ENCODE measurements at regions not wholly inside any gene's neighbourhood (a gene's known extent, or its start where the extent isn't known, plus 50 kb on each side); places are given as distances from the start of the nearest gene placed in this dataset.
A peak's percentile ranks its signal among the peaks of the same experiment; 100 is the strongest.
"Not testable (repeated sequence)": the region's sequence is repeated elsewhere in the genome, so short reads cannot be mapped to it uniquely, and the experiment has no call there.

DNA sequence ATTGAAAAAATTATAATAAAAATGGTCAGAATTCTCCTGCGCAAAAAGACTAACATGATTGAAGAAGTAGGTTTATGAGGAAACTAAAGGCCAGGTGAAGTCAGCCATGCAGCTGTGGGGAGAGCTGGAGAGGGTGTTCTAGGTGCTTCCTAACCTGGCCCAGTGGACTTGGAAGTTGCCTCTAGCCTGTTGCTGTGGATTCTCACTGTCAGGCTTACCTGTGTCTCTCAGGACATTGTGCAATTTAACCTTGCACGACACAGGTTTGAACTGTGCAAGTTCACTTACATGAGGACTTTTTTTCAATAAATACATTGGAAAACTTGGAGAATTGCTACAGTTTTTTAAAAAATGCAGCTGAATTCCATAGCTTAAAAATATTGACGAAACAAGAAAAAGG is 266.4 kb downstream of the CXCL12 start:
- peak; percentile 68 for ATAC-seq

DNA sequence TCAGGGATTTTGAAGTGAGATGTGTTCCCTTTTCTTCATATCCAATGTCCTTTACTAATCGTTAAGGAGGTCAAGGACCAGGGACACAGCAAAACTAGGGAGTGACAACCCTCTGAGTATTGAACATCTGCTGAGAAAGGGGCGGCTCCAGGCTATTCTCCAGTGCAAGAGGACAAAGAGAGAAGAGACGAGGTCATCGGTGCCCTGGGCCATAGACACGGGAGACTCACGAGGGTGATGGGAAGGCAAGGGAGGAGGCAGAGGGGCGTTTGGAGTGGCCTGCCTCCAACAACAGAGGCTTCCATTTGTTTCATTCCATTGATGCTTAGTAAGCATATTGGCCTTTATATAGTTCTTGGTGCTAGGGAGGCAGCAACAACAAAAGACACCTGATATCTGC is 268.4 kb downstream of the CXCL12 start:
- DNase-seq (ENCODE audit: low spot score) (no peak), ATAC-seq (no peak)

More for the DNA sequence above, 266.4 kb downstream of the CXCL12 start:
- DNase-seq (ENCODE audit: low spot score), result no peak

DNA sequence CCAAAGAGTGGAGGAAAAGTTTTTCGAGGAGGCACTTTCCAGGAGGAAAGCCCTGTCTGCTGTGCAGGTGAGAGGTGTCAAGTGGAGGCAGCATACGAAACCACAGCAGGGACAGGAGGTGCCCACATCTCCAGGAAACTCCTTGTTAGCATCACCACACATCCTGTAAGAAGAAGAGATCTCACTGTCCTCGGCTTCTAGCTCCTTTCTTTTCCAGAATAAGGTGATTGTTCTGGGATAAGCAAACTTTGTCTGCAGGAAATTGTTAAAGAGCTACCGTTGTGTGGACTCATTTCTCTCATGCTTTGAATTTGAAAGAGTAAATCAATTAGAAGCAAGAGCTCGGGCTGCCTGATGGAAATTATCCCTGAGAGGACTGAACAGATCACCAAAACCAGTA is 269.4 kb downstream of the CXCL12 start:
- no peak for ATAC-seq
- no peak for DNase-seq (ENCODE audit: low spot score)

DNA sequence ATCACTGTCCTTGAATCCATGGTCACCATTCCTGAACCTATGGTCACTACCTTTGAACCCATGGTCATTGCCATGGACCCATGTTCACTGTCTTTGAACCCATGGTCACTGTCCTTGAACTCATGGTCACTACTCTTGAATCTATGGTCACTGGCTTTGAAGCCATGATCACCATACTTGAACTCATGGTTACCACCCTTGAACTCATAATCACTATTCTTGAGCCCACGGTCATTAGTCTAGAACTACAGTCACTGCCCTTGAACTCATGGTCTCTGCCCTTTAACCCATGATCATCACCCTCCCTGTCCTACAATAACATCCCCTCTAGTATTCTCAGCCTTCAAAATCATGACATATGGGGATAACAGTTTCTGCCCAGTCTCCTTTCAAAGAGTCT is 270.5 kb downstream of the CXCL12 start:
- ATAC-seq, result no peak
- no peak for DNase-seq (ENCODE audit: low spot score)

DNA sequence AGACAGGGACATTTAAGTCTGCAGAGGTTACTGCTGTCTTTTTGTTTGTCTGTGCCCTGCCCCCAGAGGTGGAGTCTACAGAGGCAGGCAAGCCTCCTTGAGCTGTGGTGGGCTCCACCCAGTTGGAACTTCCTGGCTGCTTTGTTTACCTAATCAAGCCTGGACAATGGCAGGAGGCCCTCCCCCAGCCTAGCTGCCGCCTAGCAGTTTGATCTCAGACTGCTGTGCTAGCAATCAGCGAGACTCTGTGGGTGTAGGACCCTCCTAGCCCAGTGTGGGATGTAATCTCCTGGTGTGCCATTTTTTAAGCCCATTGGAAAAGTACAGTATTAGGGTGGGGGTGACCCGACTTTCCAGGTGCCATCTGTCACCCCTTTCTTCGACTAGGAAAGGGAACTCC is 272.6 kb downstream of the CXCL12 start:
- not testable (repeated sequence) for DNase-seq (ENCODE audit: low spot score); ATAC-seq

DNA sequence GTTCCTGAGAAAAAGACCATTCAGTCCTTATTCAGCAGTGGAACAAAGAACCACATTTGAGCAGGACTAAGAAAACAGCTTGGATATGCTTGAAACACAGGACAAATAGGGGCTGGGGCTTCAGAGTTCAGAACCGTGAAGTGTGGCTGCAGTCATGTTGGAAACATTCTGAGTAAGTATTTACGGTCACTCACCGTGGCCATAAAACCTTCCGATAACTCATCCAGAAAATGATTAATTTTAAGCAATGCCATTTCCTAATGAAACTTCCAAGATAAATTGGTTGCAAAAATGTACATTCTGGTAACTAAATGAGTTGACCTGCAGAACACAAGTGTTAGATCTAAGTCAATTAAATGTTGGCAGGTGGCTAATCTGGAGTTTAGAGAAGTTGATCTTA is 279.2 kb downstream of the CXCL12 start:
- DNase-seq (ENCODE audit: low spot score) (no peak), ATAC-seq (no peak)

DNA sequence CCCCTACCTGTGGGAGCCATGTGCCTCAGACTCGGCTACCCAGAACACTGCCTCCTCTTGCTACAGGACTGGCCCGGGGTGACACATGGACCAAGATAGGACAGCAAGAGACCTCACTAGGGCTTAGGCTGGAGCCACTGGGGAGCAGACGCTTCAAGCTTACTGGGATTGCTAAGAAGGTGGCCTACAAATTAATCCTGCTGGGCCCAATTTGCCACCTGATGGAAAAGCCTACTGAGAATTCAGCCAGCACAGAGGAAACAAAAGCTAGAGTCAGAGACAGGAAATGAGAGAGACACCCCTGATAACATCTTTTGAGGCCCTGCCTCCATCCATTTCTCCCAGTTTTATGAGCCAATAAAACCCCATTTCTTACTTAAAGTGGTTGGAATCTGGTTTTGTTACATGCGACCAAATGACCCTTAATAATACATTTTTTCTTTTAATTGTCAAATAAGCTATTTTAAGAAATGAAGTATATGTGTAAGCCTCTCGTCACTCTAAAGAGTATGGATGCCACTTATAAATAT is 282.1 kb downstream of the CXCL12 start:
- DNase-seq (ENCODE audit: low spot score) (no peak), ATAC-seq (no peak)

DNA sequence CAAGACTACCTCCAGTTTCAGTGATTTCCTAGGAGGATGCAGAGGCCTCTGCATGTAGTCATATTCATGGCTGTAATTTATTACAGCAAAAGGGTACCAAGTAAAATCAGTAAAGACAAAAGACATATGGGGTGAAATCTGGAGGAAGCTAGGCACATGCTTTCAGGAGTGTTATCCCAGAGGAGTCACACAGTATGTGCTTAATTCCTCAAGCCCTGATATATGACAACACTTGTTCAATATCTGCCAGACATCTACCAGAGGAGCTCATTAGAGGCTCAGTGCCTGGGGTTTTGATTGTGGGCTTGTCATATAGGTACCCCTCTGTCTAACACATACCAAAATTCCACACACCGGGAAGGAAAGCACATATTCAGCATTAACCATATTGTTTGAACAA is 283.8 kb downstream of the CXCL12 start:
- ATAC-seq (no peak), DNase-seq (ENCODE audit: low spot score) (no peak)

DNA sequence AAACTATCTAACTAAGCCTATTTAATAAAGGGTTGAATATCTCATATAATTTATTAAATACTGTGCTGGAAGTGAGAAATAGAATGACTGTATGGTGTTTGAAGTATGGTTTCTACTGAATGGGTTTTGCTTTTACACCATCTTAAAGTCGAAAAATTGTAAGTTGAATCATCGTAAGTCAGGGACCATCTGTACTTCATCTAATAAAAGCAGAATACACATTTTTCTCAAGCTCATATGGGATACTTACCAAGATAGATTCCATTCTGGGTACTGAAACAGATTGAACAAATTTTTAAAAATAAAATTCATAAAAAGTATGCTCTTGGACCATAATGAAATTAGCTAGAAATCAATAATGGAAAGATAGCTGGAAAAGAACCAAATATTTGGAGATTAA is 285.4 kb downstream of the CXCL12 start:
- no peak for ATAC-seq

DNA sequence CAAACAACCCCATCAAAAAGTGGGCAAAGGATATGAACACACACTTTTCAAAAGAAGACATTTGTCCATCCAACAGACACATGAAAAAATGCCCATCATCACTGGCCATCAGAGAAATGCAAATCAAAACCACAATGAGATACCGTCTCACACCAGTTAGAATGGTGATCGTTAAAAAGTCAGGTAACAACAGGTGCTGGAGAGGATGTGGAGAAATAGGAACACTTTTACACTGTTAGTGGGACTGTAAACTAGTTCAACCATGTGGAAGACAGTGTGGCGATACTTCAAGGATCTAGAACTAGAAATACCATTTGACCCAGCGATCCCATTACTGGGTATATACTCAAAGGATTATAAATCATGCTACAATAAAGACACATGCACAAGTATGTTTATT is 288.7 kb downstream of the CXCL12 start:
- ATAC-seq; DNase-seq (ENCODE audit: low spot score): not testable (repeated sequence)

More for the DNA sequence above, 285.4 kb downstream of the CXCL12 start:
- DNase-seq (ENCODE audit: low spot score), result no peak

DNA sequence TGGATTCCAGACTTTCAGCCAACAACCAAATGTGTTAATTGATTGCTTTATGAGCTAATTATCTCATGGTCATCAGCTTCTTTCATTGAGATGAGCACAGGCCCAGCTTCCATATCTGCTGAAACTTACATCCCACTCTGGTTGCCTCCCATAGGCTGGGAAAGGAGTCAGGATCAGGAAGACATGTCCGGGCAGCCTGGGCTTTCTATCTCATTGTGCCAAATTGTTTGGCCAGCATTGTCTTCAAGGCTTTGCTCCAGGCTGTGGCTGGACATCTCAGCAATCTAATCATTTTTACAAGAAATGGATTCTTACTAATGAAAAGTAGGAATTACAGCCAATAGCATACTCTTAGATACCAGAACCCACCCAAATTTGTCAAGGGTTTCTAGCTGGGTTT is 295.2 kb downstream of the CXCL12 start:
- no peak for DNase-seq (ENCODE audit: low spot score)
- ATAC-seq, result no peak

DNA sequence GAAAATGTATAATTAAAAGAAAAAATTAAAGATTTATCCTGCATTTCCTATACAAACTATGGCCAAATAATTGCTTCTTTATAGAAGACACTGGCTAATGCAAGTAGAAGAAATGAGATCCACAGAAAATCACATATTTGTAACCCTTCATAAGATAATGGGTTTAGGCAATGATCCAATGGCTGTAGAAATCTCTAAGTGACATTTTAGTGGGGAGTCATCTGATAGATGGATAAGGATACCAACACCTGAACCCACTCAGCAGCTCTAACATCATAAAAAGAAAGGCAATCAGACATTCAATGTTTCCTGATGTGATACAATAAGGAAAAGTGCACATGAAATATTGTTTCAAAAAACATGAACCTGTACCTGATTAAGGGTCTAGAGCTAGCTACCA is 297.5 kb downstream of the CXCL12 start:
- no peak for DNase-seq (ENCODE audit: low spot score)
- no peak for ATAC-seq

DNA sequence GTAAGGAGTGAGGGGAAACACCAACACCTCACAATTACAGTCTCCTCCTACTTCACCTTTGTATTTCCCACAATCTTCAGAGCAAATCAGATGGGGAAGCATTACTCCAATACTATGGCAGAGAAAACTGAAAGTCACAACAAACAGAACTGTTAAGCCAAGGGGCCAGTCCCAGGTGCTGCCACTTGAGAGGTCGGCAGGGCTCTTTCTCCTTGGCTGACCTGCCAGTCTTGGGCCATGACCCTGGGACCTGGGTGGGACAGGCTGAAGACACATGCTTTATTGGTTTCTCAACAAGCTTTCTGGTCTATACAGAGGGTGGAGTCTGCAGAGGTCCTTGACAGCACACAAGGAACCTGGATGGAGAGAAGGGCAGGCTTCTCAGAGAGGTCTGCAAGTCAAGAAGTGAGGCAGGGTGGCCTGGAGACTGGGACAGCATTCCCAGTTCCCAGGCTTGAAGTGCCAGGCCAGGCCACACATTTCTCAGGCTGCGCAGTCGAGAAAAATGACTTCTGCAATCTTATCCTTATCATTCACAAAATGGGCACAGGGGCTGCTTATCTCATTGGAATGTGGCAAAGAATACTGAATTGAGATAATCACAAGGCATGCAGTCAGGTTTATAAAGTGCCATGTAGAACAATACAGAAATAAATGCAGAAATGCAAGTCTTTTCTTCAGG is 301.0 kb downstream of the CXCL12 start:
- no peak for DNase-seq (ENCODE audit: low spot score)
- no peak for ATAC-seq

DNA sequence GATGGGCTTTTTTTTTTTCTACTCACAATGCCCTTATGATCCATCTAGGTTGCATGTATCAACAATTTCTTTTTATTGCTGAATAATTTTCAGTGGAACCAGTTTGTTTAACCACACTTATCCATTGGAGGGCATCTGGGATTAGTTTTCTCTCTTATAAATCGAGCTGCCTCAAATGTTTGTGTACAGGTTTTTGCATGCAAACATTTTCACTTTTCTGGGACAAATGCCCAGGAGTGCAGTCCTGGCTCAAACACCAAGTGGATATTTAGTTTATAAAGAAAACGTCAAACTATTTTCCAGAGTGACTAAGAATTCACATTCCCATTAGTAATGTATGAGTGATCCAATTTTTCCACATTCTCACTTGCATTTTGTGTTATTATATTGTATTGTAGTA is 313.4 kb downstream of the CXCL12 start:
- peak; percentile 54 for ATAC-seq

DNA sequence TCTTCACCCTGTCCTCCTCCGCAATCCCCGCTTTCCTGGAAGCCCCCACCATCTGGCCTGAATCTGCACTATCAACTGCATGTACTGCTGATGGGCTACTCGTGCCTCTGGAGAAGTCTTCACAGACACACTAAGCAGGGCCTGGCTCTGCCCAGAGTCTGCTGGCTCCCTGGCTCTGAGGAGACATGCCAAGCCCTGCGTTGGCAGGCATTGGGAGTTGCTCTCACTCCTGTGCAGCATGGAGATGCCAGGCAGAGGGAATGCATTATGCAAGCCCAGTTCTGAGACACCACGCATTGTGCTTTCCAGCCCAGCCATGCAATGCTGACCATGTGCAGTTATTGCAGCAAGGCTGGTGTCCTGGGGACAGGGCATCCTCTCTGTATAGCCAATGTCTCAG is 314.6 kb downstream of the CXCL12 start:
- peak; percentile 78 for DNase-seq (ENCODE audit: low spot score)
- peak; percentile 69 for ATAC-seq

More for the DNA sequence above, 313.4 kb downstream of the CXCL12 start:
- no peak for DNase-seq (ENCODE audit: low spot score)

DNA sequence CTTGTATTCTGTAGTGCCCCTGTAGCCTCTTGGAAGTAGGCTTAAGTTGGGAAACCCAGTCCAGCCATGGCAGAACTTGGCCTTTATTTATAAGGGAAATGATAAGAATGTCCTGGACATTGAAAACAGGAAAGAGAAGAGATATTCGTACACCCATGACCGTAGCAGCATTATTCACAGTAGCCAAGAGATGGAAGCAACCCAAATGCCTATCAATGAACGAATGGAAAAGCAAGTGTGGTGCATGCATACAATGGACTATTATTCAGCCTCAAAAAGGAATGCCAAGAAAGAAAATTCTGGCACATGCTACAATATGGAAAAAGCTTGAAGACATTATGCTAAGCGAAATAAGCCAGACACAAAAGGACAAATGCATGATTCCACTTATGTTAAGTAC is 315.3 kb downstream of the CXCL12 start:
- ATAC-seq (peak; percentile 2), DNase-seq (ENCODE audit: low spot score) (no peak)

DNA sequence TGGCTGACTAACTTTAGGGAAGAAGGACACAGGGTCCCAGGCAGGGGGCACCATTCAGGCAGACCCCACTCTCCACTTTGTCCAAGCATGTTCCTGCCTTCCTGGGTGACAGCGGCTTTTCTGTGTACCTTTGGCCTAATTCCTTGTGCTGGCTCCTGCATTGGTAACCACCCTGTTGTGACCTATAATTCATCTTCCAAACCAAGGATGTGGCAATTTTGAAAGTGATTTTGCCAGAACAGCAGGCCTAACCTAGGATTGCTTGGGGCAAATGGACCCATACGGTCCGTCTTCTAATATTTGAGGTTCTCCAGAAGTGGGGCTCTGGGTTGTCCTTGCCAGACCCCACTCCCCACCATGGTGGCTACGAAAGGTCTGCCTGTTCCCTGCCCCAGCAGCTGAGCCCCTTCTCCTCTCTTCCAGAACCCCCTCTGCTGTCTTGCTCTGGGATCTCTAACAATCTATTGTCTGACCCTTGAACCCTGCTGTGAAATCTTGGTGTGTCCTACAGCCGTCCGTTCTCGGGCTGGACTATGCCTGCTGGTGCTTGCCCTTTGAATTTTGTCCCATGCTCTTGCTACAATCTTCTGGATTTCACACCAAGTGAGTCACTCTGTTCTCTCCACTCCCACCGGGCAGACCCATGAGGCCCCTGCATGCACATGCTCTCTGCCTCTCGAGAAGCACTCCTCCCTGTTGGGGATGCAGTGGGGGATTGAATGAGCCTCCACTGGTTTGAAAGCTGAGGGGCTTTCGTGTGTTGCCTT is 316.0 kb downstream of the CXCL12 start:
- DNase-seq (ENCODE audit: low spot score) (peak; percentile 69), ATAC-seq (peak; percentile 49)

DNA sequence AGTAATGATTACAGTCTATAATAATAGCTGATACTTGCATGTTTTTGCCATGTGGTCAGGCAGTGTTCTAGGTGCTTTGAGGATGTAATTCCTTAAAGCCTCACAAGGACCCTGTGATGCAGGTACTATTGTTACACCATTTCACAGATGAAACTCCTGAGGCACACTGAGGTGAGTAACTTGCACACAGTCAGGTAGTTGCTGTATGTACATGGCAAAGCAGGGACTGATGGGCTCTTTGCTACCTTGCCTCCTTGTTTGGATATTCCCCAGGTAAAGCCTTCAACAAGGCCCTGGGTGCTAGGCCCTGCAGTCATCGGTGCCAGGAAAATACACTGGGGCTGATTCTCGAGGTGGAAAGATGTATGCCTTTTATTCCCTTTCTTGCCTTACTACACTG is 317.5 kb downstream of the CXCL12 start:
- no peak for ATAC-seq
- DNase-seq (ENCODE audit: low spot score), result no peak

DNA sequence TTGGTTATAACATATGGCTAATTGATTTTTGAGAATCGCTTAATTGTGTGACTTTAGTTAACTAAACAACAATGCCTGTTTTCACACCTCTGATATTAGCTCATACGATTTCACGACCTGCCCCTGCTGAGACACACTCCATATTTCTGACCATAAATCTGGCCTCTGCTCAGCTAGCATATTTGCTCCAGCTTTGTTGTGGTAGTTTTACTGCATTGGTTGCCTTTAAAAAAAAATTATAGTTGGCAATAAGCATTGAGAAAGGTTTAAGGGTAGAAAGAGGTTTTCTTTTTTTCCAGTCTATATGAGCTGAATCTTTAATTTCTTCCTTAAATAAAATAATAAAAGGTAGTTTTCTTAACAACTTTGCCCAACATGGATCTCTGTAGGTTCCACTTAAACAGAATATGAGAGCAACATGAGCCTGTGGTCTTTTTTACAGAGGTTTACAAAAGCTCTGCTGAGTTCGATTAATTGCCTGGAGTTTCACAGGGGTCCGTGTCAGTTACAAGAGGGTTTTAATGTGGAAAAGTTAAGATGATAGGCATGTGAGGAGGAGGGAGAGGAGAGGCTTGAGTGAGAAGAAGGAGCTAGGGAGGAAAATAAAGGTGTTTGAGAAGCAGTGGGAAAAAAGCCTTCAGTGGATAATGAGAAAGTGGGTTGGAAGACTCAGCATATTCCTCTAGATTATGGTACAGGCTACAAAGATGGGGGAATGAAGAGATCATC is 318.2 kb downstream of the CXCL12 start:
- ATAC-seq (no peak), DNase-seq (ENCODE audit: low spot score) (no peak)

DNA sequence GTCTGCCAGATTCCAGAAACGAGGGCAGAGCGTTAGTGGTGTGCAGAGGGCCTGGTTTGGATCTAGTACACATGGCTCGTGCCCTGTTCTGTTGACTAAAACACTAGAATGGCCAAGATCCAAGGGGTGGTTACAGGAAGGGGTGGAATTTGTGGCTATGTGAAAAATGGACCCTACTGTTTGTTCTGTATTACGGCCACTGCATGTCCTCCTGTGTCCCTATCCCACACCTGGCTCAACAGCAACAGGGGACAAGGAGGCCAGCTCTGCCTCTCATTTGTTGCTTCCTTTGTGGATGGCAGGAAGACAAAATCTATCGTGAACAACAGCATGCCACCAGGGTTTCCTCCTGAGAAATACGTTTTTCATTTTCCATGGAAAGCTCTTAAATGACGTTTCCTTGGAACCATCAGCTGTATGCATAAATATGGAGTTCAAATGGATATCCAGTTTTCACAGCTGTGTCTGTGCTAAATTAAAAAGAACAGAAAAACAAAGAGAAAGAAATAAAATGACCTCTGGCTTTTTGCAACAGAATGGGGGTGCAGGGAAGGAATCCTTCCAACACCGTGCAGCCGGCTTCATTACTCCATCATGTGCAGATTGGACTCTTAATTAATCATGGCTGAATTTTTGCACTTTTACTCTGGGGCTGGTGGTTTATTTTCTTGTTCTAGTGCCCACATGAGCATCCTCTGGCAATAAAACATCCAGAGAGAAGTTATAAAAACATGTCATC is 318.9 kb downstream of the CXCL12 start:
- ATAC-seq (peak; percentile 76), DNase-seq (ENCODE audit: low spot score) (peak; percentile 80)

Measured in left lobe of liver (tissue), 2 donors.